ENCODE measurements at regions not wholly inside any gene's neighbourhood (a gene's known extent, or its start where the extent isn't known, plus 50 kb on each side); places are given as distances from the start of the nearest gene placed in this dataset.

DNA sequence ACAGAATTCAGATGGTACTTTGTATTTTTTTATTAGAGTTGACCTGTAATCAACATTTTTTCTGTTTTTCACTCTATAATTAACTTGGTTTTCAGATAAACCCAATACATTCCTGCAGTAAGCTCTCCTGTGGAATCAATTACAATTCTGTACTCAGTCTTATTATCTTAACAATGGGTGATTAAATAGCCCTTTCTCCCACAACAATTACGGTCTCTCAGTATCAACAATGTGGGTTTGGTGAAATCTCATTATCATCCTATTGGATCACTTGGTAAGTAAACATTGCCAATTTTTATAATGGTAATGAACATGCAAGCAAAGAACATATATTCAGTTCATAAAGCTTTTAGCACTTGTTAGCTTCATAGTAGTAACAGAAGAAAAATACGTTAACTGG lies 438.9 kb upstream of the EPHA7 start:
- TF ChIP-seq, protein P1, sequence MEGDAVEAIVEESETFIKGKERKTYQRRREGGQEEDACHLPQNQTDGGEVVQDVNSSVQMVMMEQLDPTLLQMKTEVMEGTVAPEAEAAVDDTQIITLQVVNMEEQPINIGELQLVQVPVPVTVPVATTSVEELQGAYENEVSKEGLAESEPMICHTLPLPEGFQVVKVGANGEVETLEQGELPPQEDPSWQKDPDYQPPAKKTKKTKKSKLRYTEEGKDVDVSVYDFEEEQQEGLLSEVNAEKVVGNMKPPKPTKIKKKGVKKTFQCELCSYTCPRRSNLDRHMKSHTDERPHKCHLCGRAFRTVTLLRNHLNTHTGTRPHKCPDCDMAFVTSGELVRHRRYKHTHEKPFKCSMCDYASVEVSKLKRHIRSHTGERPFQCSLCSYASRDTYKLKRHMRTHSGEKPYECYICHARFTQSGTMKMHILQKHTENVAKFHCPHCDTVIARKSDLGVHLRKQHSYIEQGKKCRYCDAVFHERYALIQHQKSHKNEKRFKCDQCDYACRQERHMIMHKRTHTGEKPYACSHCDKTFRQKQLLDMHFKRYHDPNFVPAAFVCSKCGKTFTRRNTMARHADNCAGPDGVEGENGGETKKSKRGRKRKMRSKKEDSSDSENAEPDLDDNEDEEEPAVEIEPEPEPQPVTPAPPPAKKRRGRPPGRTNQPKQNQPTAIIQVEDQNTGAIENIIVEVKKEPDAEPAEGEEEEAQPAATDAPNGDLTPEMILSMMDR (IDR thresholded peaks at IDR 0.05): no peak
- no peak for TF ChIP-seq POLR2AphosphoS5 (IDR thresholded peaks at IDR 0.05; ENCODE audit: insufficient read depth in 1 of 2, low read depth in 1 of 2)
- TF ChIP-seq POLR2A (IDR thresholded peaks at IDR 0.05): no peak
